Mesodermal cell (in vitro differentiated cells): ENCODE measurements at regions not wholly inside any gene's neighbourhood (a gene's known extent, or its start where the extent isn't known, plus 50 kb on each side); places are given as distances from the start of the nearest gene placed in this dataset.

Experiments
- H3K27ac ChIP-seq: 2 replicates; pipeline ENCODE4 v1.7.0; 2013; ENCODE audit warnings: mild to moderate bottlenecking, low read depth, low read length, moderate library complexity; ENCODE audit not compliant: severe bottlenecking
- H3K36me3 ChIP-seq: 2 replicates; pipeline ENCODE4 v1.7.1; 2013; ENCODE audit warnings: mild to moderate bottlenecking, low read length, moderate library complexity; ENCODE audit not compliant: control insufficient read depth, insufficient read depth
- H3K4me1 ChIP-seq: one replicate; pipeline ENCODE4 v1.7.1; 2013; ENCODE audit warnings: mild to moderate bottlenecking, low read length; ENCODE audit not compliant: insufficient read depth, control insufficient read depth, poor library complexity, severe bottlenecking
- H3K4me3 ChIP-seq: 2 replicates; pipeline ENCODE4 v1.7.0; 2013; ENCODE audit warnings: low read length, control low read depth, mild to moderate bottlenecking; ENCODE audit not compliant: insufficient read depth, poor library complexity, severe bottlenecking; ENCODE audit errors: extremely low read depth
- H3K9me3 ChIP-seq: 2 replicates; pipeline ENCODE4 v1.7.1; 2013; ENCODE audit warnings: mild to moderate bottlenecking, low read length, moderate library complexity; ENCODE audit not compliant: control insufficient read depth
- WGBS, 2 experiments: methylation state at CpG; one replicate each; pipeline ENCODE4 v1.1.5; 2013; ENCODE audit warnings: missing lambda C conversion rate in 2 of 2; ENCODE audit not compliant: insufficient coverage in 2 of 2; 5-methylcytosine and 5-hydroxymethylcytosine counted together

- H3K36me3 ChIP-seq = no peaks in the 10 kb centered on the region
- H3K9me3 ChIP-seq = no peaks in the 10 kb centered on the region
- no peak overlapping the region for H3K27ac ChIP-seq
- H3K4me1 ChIP-seq = no peaks in the 10 kb centered on the region
- no peak overlapping the region for H3K4me3 ChIP-seq
These were observed 141.0 kb upstream of the COL21A1 start for GRCh38 chr6:56388415-56388755.

DNA sequence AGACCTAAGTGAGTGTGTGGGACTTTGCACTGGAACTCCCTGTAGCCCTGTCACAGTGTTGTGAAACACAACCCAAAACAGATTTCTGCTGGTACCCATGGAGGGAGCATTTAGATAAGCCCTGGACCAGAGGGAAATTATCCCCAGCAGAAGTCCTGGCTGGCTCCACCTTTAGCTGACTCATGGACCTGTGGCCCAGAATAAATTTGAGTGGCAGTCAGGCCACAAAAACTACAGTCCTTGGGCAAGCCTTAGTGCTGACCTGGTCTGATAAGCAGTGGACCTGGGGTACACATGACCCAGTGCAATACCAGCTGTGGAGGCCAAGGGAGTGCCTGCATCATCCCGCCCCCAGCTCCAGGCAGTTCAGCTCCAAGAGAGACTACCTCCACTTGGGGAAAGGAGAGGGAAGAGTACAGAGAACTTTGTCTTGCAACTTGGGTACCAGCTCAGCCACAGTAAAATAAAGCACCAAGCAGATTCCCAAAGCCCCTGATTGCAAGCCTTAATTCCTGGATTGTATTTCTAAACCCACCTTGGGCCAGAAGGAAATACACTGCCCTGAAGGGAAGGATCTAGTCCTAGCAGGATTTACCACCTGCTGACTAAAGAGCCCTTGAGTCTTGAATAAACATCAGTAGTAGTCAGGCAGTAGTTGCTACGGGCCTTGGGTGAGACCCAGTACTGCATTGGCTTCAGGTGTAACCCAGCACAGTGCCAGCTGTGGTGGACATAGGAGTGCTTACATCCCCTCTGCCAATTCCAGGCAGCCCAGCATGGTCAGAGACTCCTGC is 140.4 kb upstream of the COL21A1 start:
- Histone ChIP-seq H3K36me3 (no peaks in the 10 kb centered on the region), H3K9me3 (no peaks in the 10 kb centered on the region), H3K4me3 (no peak overlapping the region), H3K27ac (no peak overlapping the region), H3K4me1 (no peaks in the 10 kb centered on the region)
- whole genome bisulfite sequencing, 2 experiments = 94 to 100% methylated on average over 1 to 2 of the region's 2 CpGs

DNA sequence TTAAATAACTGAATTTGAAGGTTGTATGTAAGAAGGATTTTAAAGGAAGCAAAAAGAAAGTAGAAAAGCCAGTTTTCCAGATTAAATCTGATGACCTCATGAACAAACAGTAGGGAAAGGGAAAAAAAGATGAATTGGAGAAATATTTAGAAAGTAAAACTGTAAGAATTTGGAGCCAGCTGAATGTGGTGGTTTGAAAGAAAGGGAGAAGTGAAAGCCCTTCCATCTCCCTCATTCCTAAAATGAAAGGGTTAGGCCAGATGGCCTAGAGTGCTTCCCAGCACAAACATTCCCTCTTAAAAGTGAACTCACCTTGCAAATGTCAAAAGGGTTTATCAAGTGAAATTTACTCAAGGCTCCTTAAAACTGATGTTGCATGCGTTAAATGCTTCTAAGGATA is 139.3 kb upstream of the COL21A1 start:
- no peak overlapping the region for H3K4me3 ChIP-seq
- H3K9me3 ChIP-seq = no peaks in the 10 kb centered on the region
- peaks cover 7% of the 10 kb centered on the region for H3K4me1 ChIP-seq
- H3K27ac ChIP-seq = no peak overlapping the region
- no peaks in the 10 kb centered on the region for H3K36me3 ChIP-seq
- WGBS, 2 experiments = 100% methylated on average over 1 of the region's 1 CpG; no CpG with 5 or more reads in 1 of the 2 experiments

DNA sequence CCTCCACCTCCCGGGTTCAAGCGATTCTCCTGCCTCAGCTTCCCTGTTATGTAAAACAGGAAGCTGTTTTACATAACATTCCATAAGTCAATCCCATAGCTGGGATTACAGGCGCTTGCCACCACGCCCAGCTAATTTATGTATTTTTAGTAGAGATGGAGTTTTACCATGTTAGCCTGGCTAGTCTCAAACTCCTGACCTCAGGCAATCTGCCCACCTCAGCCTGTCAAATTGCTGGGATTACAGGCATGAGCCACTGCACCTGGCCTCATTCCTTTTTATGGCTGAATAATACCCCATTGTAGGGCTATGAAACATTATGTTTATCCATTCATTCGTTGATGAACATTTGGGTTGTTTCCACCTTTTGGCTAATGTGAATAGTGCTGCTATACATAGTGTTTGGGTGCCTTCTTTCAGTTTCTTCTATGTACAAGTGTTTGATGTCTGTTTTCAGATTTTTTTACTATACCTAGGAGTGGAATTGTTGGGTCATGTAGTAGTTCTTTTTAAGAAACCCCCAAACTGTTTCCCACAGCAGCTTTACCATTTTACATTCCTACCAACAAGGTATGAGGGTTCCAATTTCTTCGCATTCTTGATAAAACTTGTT is 138.7 kb upstream of the COL21A1 start:
- Histone ChIP-seq H3K27ac (no peak overlapping the region), H3K9me3 (no peaks in the 10 kb centered on the region), H3K4me1 (peaks cover 7% of the 10 kb centered on the region), H3K4me3 (no peak overlapping the region), H3K36me3 (no peaks in the 10 kb centered on the region)
- WGBS, 2 experiments = 67% methylated on average over 1 of the region's 6 CpGs; no CpG with 5 or more reads in 1 of the 2 experiments

DNA sequence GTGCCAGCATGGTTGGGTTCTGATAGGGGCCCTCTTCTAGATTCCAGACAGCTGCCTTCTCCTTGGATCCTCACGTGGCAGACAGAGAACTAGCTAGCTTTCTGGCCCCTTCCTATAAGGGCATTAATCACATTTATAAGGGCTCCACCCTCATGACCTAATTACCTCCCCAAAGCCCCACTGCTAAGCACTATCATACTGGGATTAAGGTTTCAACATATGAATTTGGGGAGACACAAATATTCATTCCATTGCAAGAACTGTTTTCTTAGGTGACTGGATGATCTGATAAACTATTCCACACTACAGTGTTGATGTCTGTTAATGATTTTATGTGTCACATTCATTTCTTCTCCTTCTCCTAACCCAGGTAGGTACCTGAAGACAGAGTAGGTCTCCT is 135.8 kb upstream of the COL21A1 start:
- Histone ChIP-seq H3K9me3 (no peaks in the 10 kb centered on the region), H3K36me3 (no peaks in the 10 kb centered on the region), H3K27ac (no peak overlapping the region), H3K4me1 (peaks cover 7% of the 10 kb centered on the region), H3K4me3 (no peak overlapping the region)
- WGBS, 2 experiments = 88% methylated on average over 1 of the region's 1 CpG; no CpG with 5 or more reads in 1 of the 2 experiments

DNA sequence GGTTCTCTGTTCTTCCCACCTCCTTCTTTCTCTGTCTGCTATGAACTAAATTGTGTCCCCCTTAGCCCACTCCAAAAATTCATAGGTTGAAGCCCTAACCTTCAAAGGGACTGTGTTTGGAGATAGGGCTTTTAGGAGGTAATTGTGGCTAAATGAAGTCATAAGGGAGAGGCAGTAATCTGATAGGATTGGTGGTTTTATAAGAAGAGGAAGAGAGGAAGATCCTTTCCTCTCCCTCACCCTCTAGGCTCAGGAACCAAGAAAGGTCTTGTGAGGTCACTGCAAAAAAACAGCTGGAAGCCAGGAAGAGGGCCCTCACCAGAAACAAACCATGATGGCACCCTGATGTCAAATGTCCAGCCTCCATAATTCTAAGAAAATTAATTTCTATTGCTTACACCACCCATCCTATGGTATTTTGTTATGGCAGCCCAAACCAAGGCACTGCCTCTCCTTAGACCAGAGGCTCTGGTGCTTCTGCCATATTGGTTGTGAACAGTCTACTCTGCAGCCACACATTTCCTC is 135.1 kb upstream of the COL21A1 start:
- H3K4me1 ChIP-seq = peaks cover 7% of the 10 kb centered on the region
- peak overlapping the region; percentile 51 for H3K27ac ChIP-seq
- no peaks in the 10 kb centered on the region for H3K9me3 ChIP-seq
- H3K4me3 ChIP-seq = no peak overlapping the region
- no peaks in the 10 kb centered on the region for H3K36me3 ChIP-seq

DNA sequence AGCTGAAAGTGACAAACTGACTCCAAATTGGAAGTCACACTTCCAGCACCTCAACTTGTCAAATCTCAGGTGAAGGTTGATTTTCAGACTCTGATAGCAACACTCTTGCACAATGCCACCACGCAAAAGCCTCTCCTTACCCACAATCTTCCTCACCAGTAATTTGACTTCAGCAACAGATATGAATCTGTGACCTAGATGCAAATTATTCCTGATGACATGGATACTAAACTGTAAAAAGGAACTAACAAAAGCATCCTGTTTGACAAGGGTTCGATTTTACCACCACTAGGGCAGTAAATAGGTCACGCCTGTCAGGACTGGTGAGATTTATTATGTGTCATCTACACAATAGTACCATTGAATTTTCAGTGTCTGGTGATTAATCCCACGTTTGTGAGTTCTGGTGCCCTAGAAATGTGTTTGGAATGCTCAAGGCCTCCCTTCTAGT is 134.4 kb upstream of the COL21A1 start:
- peak overlapping the region; percentile 51 for H3K27ac ChIP-seq
- no peaks in the 10 kb centered on the region for H3K9me3 ChIP-seq
- peaks cover 7% of the 10 kb centered on the region for H3K4me1 ChIP-seq
- H3K36me3 ChIP-seq = no peaks in the 10 kb centered on the region
- no peak overlapping the region for H3K4me3 ChIP-seq
- 89% methylated on average over 3 of the region's 4 CpGs; no CpG with 5 or more reads in 1 of the 2 experiments for WGBS, 2 experiments

DNA sequence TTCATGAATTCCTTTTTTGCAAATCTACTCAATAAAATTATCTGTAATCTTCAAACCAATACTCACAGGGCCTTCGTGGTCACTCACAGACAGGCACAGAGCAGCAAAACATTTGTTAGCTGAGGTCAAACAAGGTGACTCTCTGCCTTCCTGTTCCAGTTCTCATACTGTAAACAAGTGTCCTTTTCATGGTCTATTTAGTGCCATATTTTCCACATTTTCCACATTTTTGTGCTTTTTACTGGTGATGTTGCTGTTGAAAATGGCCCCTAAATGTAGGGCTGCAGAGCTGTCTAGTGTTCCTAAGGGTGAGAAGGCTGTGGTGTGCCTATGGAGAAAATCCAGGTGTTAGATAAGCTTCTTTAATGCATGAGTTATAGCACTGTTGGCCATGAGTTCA is 133.1 kb upstream of the COL21A1 start:
- H3K27ac ChIP-seq = no peak overlapping the region
- H3K9me3 ChIP-seq = no peaks in the 10 kb centered on the region
- 86 to 88% methylated on average over 1 of the region's 1 CpG for WGBS, 2 experiments
- no peaks in the 10 kb centered on the region for H3K36me3 ChIP-seq
- H3K4me3 ChIP-seq = no peak overlapping the region
- peaks cover 7% of the 10 kb centered on the region for H3K4me1 ChIP-seq

DNA sequence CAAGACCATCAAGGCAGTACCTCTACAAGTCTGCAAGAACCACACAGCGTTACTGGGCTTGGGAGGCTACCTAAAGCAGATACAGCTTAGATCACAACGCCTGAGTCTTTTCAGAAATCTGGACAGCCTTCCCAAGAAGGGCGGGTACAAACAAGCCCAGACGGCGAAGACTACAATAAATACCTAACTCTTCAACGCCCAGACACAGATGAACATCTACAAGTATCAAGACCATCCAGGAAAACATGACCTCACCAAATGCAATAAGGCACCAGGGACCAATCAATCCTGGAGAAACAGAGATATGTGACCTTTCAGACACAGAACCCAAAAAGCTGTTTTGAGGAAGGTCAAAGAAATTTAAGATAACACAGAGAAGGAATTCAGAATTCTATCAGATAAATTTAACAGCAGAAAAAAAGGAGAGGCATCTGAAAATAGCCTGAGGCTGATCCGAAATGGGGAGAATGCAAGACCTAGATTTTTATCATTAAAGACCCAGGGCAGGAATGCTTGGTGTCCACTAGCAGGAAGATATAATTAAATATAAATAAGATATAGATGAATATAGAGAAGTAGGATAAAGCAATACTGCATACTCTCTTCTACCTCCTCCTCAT is 131.7 kb upstream of the COL21A1 start:
- WGBS, 2 experiments = 94% methylated on average over 6 of the region's 7 CpGs; no CpG with 5 or more reads in 1 of the 2 experiments
- H3K9me3 ChIP-seq = no peaks in the 10 kb centered on the region
- no peak overlapping the region for H3K4me3 ChIP-seq
- no peak overlapping the region for H3K27ac ChIP-seq
- peaks cover 7% of the 10 kb centered on the region for H3K4me1 ChIP-seq
- no peaks in the 10 kb centered on the region for H3K36me3 ChIP-seq

DNA sequence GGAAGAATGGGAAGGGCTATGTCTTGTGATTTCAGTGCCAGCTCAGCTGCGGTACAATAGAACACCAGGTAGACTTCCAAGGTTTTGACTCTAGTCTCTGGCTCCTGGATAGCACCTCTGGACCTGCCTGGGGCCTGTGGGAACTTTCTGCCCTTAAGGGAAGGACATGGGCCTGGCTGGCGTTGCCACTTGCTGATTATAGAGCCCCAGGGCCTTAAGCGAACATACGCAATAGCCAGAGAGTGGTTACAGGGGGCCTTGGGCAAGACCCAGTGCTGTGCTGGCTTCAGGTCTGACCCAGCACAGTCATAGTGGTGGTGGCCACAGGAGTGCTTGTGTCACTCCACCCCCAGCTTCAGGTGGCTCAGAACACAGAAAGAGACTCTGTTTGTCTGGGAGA is 131.1 kb upstream of the COL21A1 start:
- Histone ChIP-seq H3K4me3 (no peak overlapping the region), H3K36me3 (no peaks in the 10 kb centered on the region), H3K4me1 (peaks cover 7% of the 10 kb centered on the region), H3K27ac (no peak overlapping the region), H3K9me3 (no peaks in the 10 kb centered on the region)
- WGBS, 2 experiments = 89 to 98% methylated on average over 4 of the region's 4 CpGs
